ENCODE measurements at regions not wholly inside any gene's neighbourhood (a gene's known extent, or its start where the extent isn't known, plus 50 kb on each side); places are given as distances from the start of the nearest gene placed in this dataset.

GRCh38 chr3:72223628-72224027 is 438.7 kb upstream of the PROK2 start:
- no peak for TF ChIP-seq POLR2A (IDR thresholded peaks at IDR 0.05; ENCODE audit: low read depth, low read length)
- no peak for TF ChIP-seq POLR2AphosphoS5 (IDR thresholded peaks at IDR 0.05; ENCODE audit: low read depth, low read length)
- TF ChIP-seq TAF1 (IDR thresholded peaks at IDR 0.05; ENCODE audit: borderline replicate concordance, low read depth, low read length), result no peak
